ENCODE measurements at regions not wholly inside any gene's neighbourhood (a gene's known extent, or its start where the extent isn't known, plus 50 kb on each side); places are given as distances from the start of the nearest gene placed in this dataset.

GRCh38 chr2:100726866-100727265 lies 93.1 kb upstream of the NPAS2 start:
- Histone ChIP-seq H3K36me3 (ENCODE audit: control insufficient read depth in 1 of 2, insufficient read depth in 2 of 2, low read length in 2 of 2) (no peaks in the 10 kb centered on the region), H3K9me3 (ENCODE audit: control insufficient read depth in 1 of 2, low read length in 2 of 2) (no peaks in the 10 kb centered on the region), H3K27ac (ENCODE audit: low read length) (no peak overlapping the region), H3K4me1 (ENCODE audit: control insufficient read depth in 1 of 2, insufficient read depth in 2 of 2, low read length in 2 of 2) (no peaks in the 10 kb centered on the region), H3K4me3 (ENCODE audit: low read depth in 1 of 2, low read length in 2 of 2) (no peak overlapping the region), H3K27me3 (ENCODE audit: low read depth, low read length) (no peaks in the 10 kb centered on the region)

- H3K27ac ChIP-seq (ENCODE audit: low read length): no peak overlapping the region
- no peaks in the 10 kb centered on the region for H3K36me3 ChIP-seq (ENCODE audit: control insufficient read depth in 1 of 2, insufficient read depth in 2 of 2, low read length in 2 of 2)
- no peaks in the 10 kb centered on the region for H3K4me1 ChIP-seq (ENCODE audit: control insufficient read depth in 1 of 2, insufficient read depth in 2 of 2, low read length in 2 of 2)
- no peaks in the 10 kb centered on the region for H3K9me3 ChIP-seq (ENCODE audit: control insufficient read depth in 1 of 2, low read length in 2 of 2)
- H3K27me3 ChIP-seq (ENCODE audit: low read depth, low read length): no peaks in the 10 kb centered on the region
- no peak overlapping the region for H3K4me3 ChIP-seq (ENCODE audit: low read depth in 1 of 2, low read length in 2 of 2)
These were observed 89.6 kb upstream of the NPAS2 start for GRCh38 chr2:100730290-100730868.

- Histone ChIP-seq H3K9me3 (ENCODE audit: control insufficient read depth in 1 of 2, low read length in 2 of 2) (no peaks in the 10 kb centered on the region), H3K27ac (ENCODE audit: low read length) (no peak overlapping the region), H3K4me3 (ENCODE audit: low read depth in 1 of 2, low read length in 2 of 2) (no peak overlapping the region), H3K4me1 (ENCODE audit: control insufficient read depth in 1 of 2, insufficient read depth in 2 of 2, low read length in 2 of 2) (no peaks in the 10 kb centered on the region), H3K27me3 (ENCODE audit: low read depth, low read length) (no peaks in the 10 kb centered on the region), H3K36me3 (ENCODE audit: control insufficient read depth in 1 of 2, insufficient read depth in 2 of 2, low read length in 2 of 2) (no peaks in the 10 kb centered on the region)
These were observed 88.4 kb upstream of the NPAS2 start for GRCh38 chr2:100731535-100731981.

- Histone ChIP-seq H3K27me3 (ENCODE audit: low read depth, low read length) (no peaks in the 10 kb centered on the region), H3K4me3 (ENCODE audit: low read depth in 1 of 2, low read length in 2 of 2) (no peak overlapping the region), H3K9me3 (ENCODE audit: control insufficient read depth in 1 of 2, low read length in 2 of 2) (no peaks in the 10 kb centered on the region), H3K4me1 (ENCODE audit: control insufficient read depth in 1 of 2, insufficient read depth in 2 of 2, low read length in 2 of 2) (no peaks in the 10 kb centered on the region), H3K27ac (ENCODE audit: low read length) (no peak overlapping the region), H3K36me3 (ENCODE audit: control insufficient read depth in 1 of 2, insufficient read depth in 2 of 2, low read length in 2 of 2) (no peaks in the 10 kb centered on the region)
These were observed 86.3 kb upstream of the NPAS2 start for GRCh38 chr2:100733391-100734187.

- Histone ChIP-seq H3K36me3 (ENCODE audit: control insufficient read depth in 1 of 2, insufficient read depth in 2 of 2, low read length in 2 of 2) (no peaks in the 10 kb centered on the region), H3K27me3 (ENCODE audit: low read depth, low read length) (no peaks in the 10 kb centered on the region), H3K27ac (ENCODE audit: low read length) (no peak overlapping the region)
These were observed 83.6 kb upstream of the NPAS2 start for GRCh38 chr2:100736121-100736915.

GRCh38 chr2:100739735-100740432 lies 80.1 kb upstream of the NPAS2 start:
- Histone ChIP-seq H3K4me3 (ENCODE audit: low read depth in 1 of 2, low read length in 2 of 2) (no peak overlapping the region), H3K36me3 (ENCODE audit: control insufficient read depth in 1 of 2, insufficient read depth in 2 of 2, low read length in 2 of 2) (peaks cover 0 to 5% of the 10 kb centered on the region in 2 donors), H3K27ac (ENCODE audit: low read length) (no peak overlapping the region), H3K4me1 (ENCODE audit: control insufficient read depth in 1 of 2, insufficient read depth in 2 of 2, low read length in 2 of 2) (peaks cover 0 to 13% of the 10 kb centered on the region in 2 donors), H3K9me3 (ENCODE audit: control insufficient read depth in 1 of 2, low read length in 2 of 2) (no peaks in the 10 kb centered on the region), H3K27me3 (ENCODE audit: low read depth, low read length) (no peaks in the 10 kb centered on the region)

More at GRCh38 chr2:100736121-100736915, 83.6 kb upstream of the NPAS2 start:
- no peaks in the 10 kb centered on the region for H3K9me3 ChIP-seq (ENCODE audit: control insufficient read depth in 1 of 2, low read length in 2 of 2)
- no peaks in the 10 kb centered on the region for H3K4me1 ChIP-seq (ENCODE audit: control insufficient read depth in 1 of 2, insufficient read depth in 2 of 2, low read length in 2 of 2)
- H3K4me3 ChIP-seq (ENCODE audit: low read depth in 1 of 2, low read length in 2 of 2): no peak overlapping the region

- Histone ChIP-seq H3K27ac (ENCODE audit: low read length) (no peak overlapping the region), H3K36me3 (ENCODE audit: control insufficient read depth in 1 of 2, insufficient read depth in 2 of 2, low read length in 2 of 2) (peaks cover 0 to 5% of the 10 kb centered on the region in 2 donors), H3K27me3 (ENCODE audit: low read depth, low read length) (no peaks in the 10 kb centered on the region), H3K4me1 (ENCODE audit: control insufficient read depth in 1 of 2, insufficient read depth in 2 of 2, low read length in 2 of 2) (peaks cover 0 to 13% of the 10 kb centered on the region in 2 donors), H3K9me3 (ENCODE audit: control insufficient read depth in 1 of 2, low read length in 2 of 2) (no peaks in the 10 kb centered on the region), H3K4me3 (ENCODE audit: low read depth in 1 of 2, low read length in 2 of 2) (no peak overlapping the region)
These were observed 78.1 kb upstream of the NPAS2 start for GRCh38 chr2:100741880-100742276.

- peak overlapping the region; percentile 73 for H3K27ac ChIP-seq (ENCODE audit: low read length)
- H3K4me3 ChIP-seq (ENCODE audit: low read depth in 1 of 2, low read length in 2 of 2): no peak overlapping the region
These were observed 77.4 kb upstream of the NPAS2 start for GRCh38 chr2:100742277-100743254.

GRCh38 chr2:100743741-100744140 lies 76.2 kb upstream of the NPAS2 start:
- Histone ChIP-seq H3K9me3 (ENCODE audit: control insufficient read depth in 1 of 2, low read length in 2 of 2) (no peaks in the 10 kb centered on the region), H3K4me3 (ENCODE audit: low read depth in 1 of 2, low read length in 2 of 2) (no peak overlapping the region), H3K36me3 (ENCODE audit: control insufficient read depth in 1 of 2, insufficient read depth in 2 of 2, low read length in 2 of 2) (peaks cover 0 to 5% of the 10 kb centered on the region in 2 donors), H3K27me3 (ENCODE audit: low read depth, low read length) (no peaks in the 10 kb centered on the region), H3K27ac (ENCODE audit: low read length) (no peak overlapping the region), H3K4me1 (ENCODE audit: control insufficient read depth in 1 of 2, insufficient read depth in 2 of 2, low read length in 2 of 2) (peaks cover 0 to 13% of the 10 kb centered on the region in 2 donors)

More at GRCh38 chr2:100742277-100743254, 77.4 kb upstream of the NPAS2 start:
- no peaks in the 10 kb centered on the region for H3K27me3 ChIP-seq (ENCODE audit: low read depth, low read length)
- H3K4me1 ChIP-seq (ENCODE audit: control insufficient read depth in 1 of 2, insufficient read depth in 2 of 2, low read length in 2 of 2): peaks cover 0 to 13% of the 10 kb centered on the region in 2 donors
- H3K36me3 ChIP-seq (ENCODE audit: control insufficient read depth in 1 of 2, insufficient read depth in 2 of 2, low read length in 2 of 2): peaks cover 0 to 5% of the 10 kb centered on the region in 2 donors
- H3K9me3 ChIP-seq (ENCODE audit: control insufficient read depth in 1 of 2, low read length in 2 of 2): no peaks in the 10 kb centered on the region

GRCh38 chr2:100744184-100744583 lies 75.8 kb upstream of the NPAS2 start:
- Histone ChIP-seq H3K27ac (ENCODE audit: low read length) (no peak overlapping the region), H3K27me3 (ENCODE audit: low read depth, low read length) (no peaks in the 10 kb centered on the region), H3K9me3 (ENCODE audit: control insufficient read depth in 1 of 2, low read length in 2 of 2) (no peaks in the 10 kb centered on the region), H3K4me1 (ENCODE audit: control insufficient read depth in 1 of 2, insufficient read depth in 2 of 2, low read length in 2 of 2) (peaks cover 0 to 13% of the 10 kb centered on the region in 2 donors), H3K4me3 (ENCODE audit: low read depth in 1 of 2, low read length in 2 of 2) (no peak overlapping the region), H3K36me3 (ENCODE audit: control insufficient read depth in 1 of 2, insufficient read depth in 2 of 2, low read length in 2 of 2) (peaks cover 0 to 5% of the 10 kb centered on the region in 2 donors)

Data from muscle layer of duodenum (tissue), 2 donors.